ENCODE measurements at regions not wholly inside any gene's neighbourhood (a gene's known extent, or its start where the extent isn't known, plus 50 kb on each side); places are given as distances from the start of the nearest gene placed in this dataset.

GRCh38 chr9:95623640-95624039 is 106.9 kb upstream of the PTCH1 start:
- TF ChIP-seq JUNB (IDR thresholded peaks at IDR 0.05; ENCODE audit: unreplicated experiment) (no peak), EZH2 (IDR thresholded peaks at IDR 0.05; ENCODE audit: low read depth, unreplicated experiment) (no peak), NANOG (IDR thresholded peaks at IDR 0.05; ENCODE audit: borderline replicate concordance) (no peak), REST (IDR thresholded peaks at IDR 0.05; ENCODE audit: unreplicated experiment) (no peak), CTCF (conservative IDR thresholded peaks at IDR 0.05; ENCODE audit: low read depth in 2 of 2) (no peak), ZNF331 (CRISPR knock-in tag; IDR thresholded peaks at IDR 0.05; ENCODE audit: low read depth) (no peak), POLR2AphosphoS5 (IDR thresholded peaks at IDR 0.05; ENCODE audit: low read depth) (no peak), STAT1 (IDR thresholded peaks at IDR 0.05; ENCODE audit: unreplicated experiment) (no peak), ZNF114 (CRISPR knock-in tag; IDR thresholded peaks at IDR 0.05) (no peak), CREB1 (CRISPR knock-in tag; IDR thresholded peaks at IDR 0.05; ENCODE audit: low read depth) (no peak), EZH2phosphoT487 (IDR thresholded peaks at IDR 0.05; ENCODE audit: unreplicated experiment) (no peak)
- TF ChIP-seq, protein P1, sequence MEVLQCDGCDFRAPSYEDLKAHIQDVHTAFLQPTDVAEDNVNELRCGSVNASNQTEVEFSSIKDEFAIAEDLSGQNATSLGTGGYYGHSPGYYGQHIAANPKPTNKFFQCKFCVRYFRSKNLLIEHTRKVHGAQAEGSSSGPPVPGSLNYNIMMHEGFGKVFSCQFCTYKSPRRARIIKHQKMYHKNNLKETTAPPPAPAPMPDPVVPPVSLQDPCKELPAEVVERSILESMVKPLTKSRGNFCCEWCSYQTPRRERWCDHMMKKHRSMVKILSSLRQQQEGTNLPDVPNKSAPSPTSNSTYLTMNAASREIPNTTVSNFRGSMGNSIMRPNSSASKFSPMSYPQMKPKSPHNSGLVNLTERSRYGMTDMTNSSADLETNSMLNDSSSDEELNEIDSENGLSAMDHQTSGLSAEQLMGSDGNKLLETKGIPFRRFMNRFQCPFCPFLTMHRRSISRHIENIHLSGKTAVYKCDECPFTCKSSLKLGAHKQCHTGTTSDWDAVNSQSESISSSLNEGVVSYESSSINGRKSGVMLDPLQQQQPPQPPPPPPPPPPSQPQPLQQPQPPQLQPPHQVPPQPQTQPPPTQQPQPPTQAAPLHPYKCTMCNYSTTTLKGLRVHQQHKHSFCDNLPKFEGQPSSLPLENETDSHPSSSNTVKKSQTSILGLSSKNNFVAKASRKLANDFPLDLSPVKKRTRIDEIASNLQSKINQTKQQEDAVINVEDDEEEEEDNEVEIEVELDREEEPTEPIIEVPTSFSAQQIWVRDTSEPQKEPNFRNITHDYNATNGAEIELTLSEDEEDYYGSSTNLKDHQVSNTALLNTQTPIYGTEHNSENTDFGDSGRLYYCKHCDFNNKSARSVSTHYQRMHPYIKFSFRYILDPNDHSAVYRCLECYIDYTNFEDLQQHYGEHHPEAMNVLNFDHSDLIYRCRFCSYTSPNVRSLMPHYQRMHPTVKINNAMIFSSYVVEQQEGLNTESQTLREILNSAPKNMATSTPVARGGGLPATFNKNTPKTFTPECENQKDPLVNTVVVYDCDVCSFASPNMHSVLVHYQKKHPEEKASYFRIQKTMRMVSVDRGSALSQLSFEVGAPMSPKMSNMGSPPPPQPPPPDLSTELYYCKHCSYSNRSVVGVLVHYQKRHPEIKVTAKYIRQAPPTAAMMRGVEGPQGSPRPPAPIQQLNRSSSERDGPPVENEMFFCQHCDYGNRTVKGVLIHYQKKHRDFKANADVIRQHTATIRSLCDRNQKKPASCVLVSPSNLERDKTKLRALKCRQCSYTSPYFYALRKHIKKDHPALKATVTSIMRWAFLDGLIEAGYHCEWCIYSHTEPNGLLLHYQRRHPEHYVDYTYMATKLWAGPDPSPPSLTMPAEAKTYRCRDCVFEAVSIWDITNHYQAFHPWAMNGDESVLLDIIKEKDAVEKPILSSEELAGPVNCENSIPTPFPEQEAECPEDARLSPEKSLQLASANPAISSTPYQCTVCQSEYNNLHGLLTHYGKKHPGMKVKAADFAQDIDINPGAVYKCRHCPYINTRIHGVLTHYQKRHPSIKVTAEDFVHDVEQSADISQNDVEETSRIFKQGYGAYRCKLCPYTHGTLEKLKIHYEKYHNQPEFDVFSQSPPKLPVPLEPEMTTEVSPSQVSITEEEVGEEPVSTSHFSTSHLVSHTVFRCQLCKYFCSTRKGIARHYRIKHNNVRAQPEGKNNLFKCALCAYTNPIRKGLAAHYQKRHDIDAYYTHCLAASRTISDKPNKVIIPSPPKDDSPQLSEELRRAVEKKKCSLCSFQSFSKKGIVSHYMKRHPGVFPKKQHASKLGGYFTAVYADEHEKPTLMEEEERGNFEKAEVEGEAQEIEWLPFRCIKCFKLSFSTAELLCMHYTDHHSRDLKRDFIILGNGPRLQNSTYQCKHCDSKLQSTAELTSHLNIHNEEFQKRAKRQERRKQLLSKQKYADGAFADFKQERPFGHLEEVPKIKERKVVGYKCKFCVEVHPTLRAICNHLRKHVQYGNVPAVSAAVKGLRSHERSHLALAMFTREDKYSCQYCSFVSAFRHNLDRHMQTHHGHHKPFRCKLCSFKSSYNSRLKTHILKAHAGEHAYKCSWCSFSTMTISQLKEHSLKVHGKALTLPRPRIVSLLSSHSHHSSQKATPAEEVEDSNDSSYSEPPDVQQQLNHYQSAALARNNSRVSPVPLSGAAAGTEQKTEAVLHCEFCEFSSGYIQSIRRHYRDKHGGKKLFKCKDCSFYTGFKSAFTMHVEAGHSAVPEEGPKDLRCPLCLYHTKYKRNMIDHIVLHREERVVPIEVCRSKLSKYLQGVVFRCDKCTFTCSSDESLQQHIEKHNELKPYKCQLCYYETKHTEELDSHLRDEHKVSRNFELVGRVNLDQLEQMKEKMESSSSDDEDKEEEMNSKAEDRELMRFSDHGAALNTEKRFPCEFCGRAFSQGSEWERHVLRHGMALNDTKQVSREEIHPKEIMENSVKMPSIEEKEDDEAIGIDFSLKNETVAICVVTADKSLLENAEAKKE (CRISPR knock-in tag; IDR thresholded peaks at IDR 0.05), result no peak
- TF ChIP-seq, protein P2, sequence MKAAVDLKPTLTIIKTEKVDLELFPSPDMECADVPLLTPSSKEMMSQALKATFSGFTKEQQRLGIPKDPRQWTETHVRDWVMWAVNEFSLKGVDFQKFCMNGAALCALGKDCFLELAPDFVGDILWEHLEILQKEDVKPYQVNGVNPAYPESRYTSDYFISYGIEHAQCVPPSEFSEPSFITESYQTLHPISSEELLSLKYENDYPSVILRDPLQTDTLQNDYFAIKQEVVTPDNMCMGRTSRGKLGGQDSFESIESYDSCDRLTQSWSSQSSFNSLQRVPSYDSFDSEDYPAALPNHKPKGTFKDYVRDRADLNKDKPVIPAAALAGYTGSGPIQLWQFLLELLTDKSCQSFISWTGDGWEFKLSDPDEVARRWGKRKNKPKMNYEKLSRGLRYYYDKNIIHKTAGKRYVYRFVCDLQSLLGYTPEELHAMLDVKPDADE (IDR thresholded peaks at IDR 0.05), result no peak
- H4K20me1 ChIP-seq (replicated peaks; ENCODE audit: insufficient read depth), result no peaks in the 10 kb centered on the region
- H3K27ac ChIP-seq (ENCODE audit: low read depth), result no peak overlapping the region
- H3K36me3 ChIP-seq (ENCODE audit: insufficient read depth), result no peaks in the 10 kb centered on the region
- no peak overlapping the region for H2AFZ ChIP-seq
- H3K4me3 ChIP-seq, result no peak overlapping the region
- H3F3A ChIP-seq (replicated peaks; ENCODE audit: low read depth), result no peaks in the 10 kb centered on the region
- H3K9me2 ChIP-seq (ENCODE audit: insufficient read depth), result no peaks in the 10 kb centered on the region
- H3K4me2 ChIP-seq, result no peak overlapping the region
- H3K27ac Mint-ChIP-seq, result no peak overlapping the region
- ATAC-seq (no peak), DNase-seq (ENCODE audit: low spot score) (no peak)
- no peaks in the 10 kb centered on the region; the same call in 1 of the 3 replicates for H3K9me3 Mint-ChIP-seq
- peaks cover 3% of the 10 kb centered on the region for H3K27me3 Mint-ChIP-seq (ENCODE audit: insufficient read depth, low read depth, poor library complexity)
- no peaks in the 10 kb centered on the region for H3K36me3 Mint-ChIP-seq (ENCODE audit: low read depth)
- no peaks in the 10 kb centered on the region for H3K27me3 ChIP-seq (ENCODE audit: insufficient read depth)
- no peaks in the 10 kb centered on the region for H3K4me1 ChIP-seq (ENCODE audit: insufficient read depth)
- H3K4me3 Mint-ChIP-seq, result no peak overlapping the region
- no peaks in the 10 kb centered on the region for H3K79me2 ChIP-seq (replicated peaks; ENCODE audit: insufficient read depth)
- peaks cover 5% of the 10 kb centered on the region; the same call in 2 of the 3 replicates for H3K4me1 Mint-ChIP-seq

All from GM23338 (cell line).